Loucy (cell line): ENCODE measurements at regions not wholly inside any gene's neighbourhood (a gene's known extent, or its start where the extent isn't known, plus 50 kb on each side); places are given as distances from the start of the nearest gene placed in this dataset.

ENCODE experiments used
- H2AFZ ChIP-seq: fragments of 200-600 bp; sonication (generic); 2 replicates; pipeline ENCODE4 v1.6.0; 2016; ENCODE audit warnings: antibody characterized with exemption, mild to moderate bottlenecking, low read length, moderate library complexity
- H3F3A ChIP-seq: fragments of 200-600 bp; 2 replicates; pipeline ENCODE4 v1.6.0; 2016; ENCODE audit warnings: antibody characterized with exemption, low read depth, mild to moderate bottlenecking
- H3K27me3 ChIP-seq: fragments of 200-600 bp; sonication (generic); 2 replicates; pipeline ENCODE4 v1.6.1; 2014; ENCODE audit warnings: low read length, mild to moderate bottlenecking; ENCODE audit not compliant: insufficient read depth, poor library complexity, severe bottlenecking
- H3K36me3 ChIP-seq: fragments of 200-600 bp; sonication (generic); 2 replicates; pipeline ENCODE4 v1.6.1; 2016; ENCODE audit warnings: low read length; ENCODE audit not compliant: insufficient read depth
- H3K4me1 ChIP-seq: fragments of 200-600 bp; sonication (generic); 2 replicates; pipeline ENCODE4 v1.5.1; 2014; ENCODE audit warnings: low read length, mild to moderate bottlenecking; ENCODE audit not compliant: insufficient read depth, poor library complexity, severe bottlenecking
- H3K4me2 ChIP-seq: fragments of 200-600 bp; sonication (generic); 2 replicates; pipeline ENCODE4 v1.6.0; 2014; ENCODE audit warnings: antibody characterized with exemption, low read length, low read depth, mild to moderate bottlenecking; ENCODE audit not compliant: poor library complexity, severe bottlenecking
- H3K4me3 ChIP-seq: fragments of 200-600 bp; sonication (generic); 2 replicates; pipeline ENCODE4 v1.5.1; 2014; ENCODE audit warnings: low read length, mild to moderate bottlenecking, mixed read lengths; ENCODE audit not compliant: poor library complexity, severe bottlenecking
- H3K79me2 ChIP-seq: fragments of 200-600 bp; sonication (generic); 2 replicates; pipeline ENCODE4 v1.6.1; 2014; ENCODE audit warnings: low read length; ENCODE audit not compliant: insufficient read depth
- H3K9ac ChIP-seq: fragments of 200-600 bp; sonication (generic); 2 replicates; pipeline ENCODE4 v1.6.0; 2014; ENCODE audit warnings: mild to moderate bottlenecking, low read depth, low read length, moderate library complexity; ENCODE audit not compliant: poor library complexity, severe bottlenecking
- H3K9me2 ChIP-seq: fragments of 200-600 bp; sonication (generic); replicated peaks from 2 replicates; pipeline ENCODE4 v1.6.1; 2016; ENCODE audit warnings: low read depth, low read length, mixed read lengths
- H3K9me3 ChIP-seq: fragments of 200-600 bp; sonication (generic); 2 replicates; pipeline ENCODE4 v1.6.1; 2014; ENCODE audit warnings: mild to moderate bottlenecking, antibody characterized with exemption, low read length, low read depth; ENCODE audit not compliant: insufficient read depth
- H4K20me1 ChIP-seq: fragments of 200-600 bp; sonication (generic); 2 replicates; pipeline ENCODE4 v1.6.0; 2014; ENCODE audit warnings: antibody characterized with exemption, low read length, mild to moderate bottlenecking; ENCODE audit not compliant: insufficient read depth, poor library complexity, severe bottlenecking
- EZH2phosphoT487 ChIP-seq: fragments of 200-600 bp; IDR thresholded peaks from 2 replicates; pipeline ENCODE4 v1.6.1; 2018; ENCODE audit warnings: antibody characterized with exemption, mild to moderate bottlenecking, moderate library complexity, borderline replicate concordance
- TF ChIP-seq, protein P1 (sequence below): fragments of 200-600 bp; sonication (generic); conservative IDR thresholded peaks from 2 replicates; pipeline ENCODE4 v1.5.1; 2014; ENCODE audit warnings: mild to moderate bottlenecking, antibody characterized with exemption, low read length

DNA sequence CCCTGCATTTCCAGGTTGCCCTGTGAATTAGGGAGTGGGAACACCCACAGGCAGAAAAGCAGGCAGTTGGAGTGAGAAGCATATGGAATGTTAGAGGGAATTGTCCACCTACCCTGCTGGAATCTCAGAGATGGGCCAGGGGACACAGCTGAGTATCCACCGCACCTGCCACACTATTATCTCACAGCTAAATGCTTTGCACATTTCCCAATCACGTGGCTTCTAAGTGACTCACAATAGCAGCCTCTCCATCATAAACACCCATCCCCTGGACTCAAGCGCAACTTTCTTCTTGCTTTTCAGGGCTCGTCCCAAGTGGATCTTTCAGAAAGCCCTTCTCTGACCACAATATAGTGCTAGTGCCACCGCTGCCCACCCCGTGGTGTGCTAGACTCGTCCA, 389.0 kb upstream of the LMCD1 start:
- Histone ChIP-seq H3F3A (no peaks in the 10 kb centered on the region), H3K9me3 (no peaks in the 10 kb centered on the region), H2AFZ (no peak overlapping the region), H3K79me2 (no peaks in the 10 kb centered on the region), H3K9me2 (0 out of 2 replicates have a peak, but pooled peaks cover 3% of the 10 kb centered on the region), H3K27me3 (no peaks in the 10 kb centered on the region), H4K20me1 (no peaks in the 10 kb centered on the region), H3K4me2 (no peak overlapping the region), H3K4me3 (no peak overlapping the region), H3K9ac (no peak overlapping the region), H3K36me3 (no peaks in the 10 kb centered on the region), H3K4me1 (no peaks in the 10 kb centered on the region)
- TF ChIP-seq, protein P1, sequence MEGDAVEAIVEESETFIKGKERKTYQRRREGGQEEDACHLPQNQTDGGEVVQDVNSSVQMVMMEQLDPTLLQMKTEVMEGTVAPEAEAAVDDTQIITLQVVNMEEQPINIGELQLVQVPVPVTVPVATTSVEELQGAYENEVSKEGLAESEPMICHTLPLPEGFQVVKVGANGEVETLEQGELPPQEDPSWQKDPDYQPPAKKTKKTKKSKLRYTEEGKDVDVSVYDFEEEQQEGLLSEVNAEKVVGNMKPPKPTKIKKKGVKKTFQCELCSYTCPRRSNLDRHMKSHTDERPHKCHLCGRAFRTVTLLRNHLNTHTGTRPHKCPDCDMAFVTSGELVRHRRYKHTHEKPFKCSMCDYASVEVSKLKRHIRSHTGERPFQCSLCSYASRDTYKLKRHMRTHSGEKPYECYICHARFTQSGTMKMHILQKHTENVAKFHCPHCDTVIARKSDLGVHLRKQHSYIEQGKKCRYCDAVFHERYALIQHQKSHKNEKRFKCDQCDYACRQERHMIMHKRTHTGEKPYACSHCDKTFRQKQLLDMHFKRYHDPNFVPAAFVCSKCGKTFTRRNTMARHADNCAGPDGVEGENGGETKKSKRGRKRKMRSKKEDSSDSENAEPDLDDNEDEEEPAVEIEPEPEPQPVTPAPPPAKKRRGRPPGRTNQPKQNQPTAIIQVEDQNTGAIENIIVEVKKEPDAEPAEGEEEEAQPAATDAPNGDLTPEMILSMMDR = no peak
- no peak for TF ChIP-seq EZH2phosphoT487

DNA sequence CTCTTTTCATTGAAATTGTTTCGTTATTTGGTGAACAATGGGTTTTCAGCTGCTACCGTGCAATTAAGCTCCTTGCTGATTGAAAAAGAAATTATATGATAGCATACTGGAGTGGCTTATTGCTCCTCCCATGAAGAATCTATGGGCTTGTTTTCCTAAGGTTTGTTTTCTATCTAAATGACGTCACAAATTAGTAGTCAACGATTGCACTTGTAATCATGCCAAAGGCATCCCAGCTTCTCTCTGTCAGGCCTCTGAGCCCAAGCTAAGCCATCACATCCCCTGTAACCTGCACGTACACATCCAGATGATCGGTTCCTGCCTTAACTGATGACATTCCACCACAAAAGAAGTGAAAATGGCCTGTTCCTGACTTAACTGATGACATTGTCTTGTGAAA, 388.0 kb upstream of the LMCD1 start:
- Histone ChIP-seq H3K4me3 (no peak overlapping the region), H3K36me3 (no peaks in the 10 kb centered on the region), H3K9ac (no peak overlapping the region), H3K79me2 (no peaks in the 10 kb centered on the region), H2AFZ (no peak overlapping the region), H3F3A (no peaks in the 10 kb centered on the region), H3K9me3 (no peaks in the 10 kb centered on the region), H3K9me2 (0 out of 2 replicates have a peak, but pooled peaks cover 3% of the 10 kb centered on the region), H3K4me2 (no peak overlapping the region), H3K4me1 (no peaks in the 10 kb centered on the region), H3K27me3 (no peaks in the 10 kb centered on the region), H4K20me1 (no peaks in the 10 kb centered on the region)
- TF ChIP-seq, protein P1 = no peak
- TF ChIP-seq EZH2phosphoT487 = no peak

DNA sequence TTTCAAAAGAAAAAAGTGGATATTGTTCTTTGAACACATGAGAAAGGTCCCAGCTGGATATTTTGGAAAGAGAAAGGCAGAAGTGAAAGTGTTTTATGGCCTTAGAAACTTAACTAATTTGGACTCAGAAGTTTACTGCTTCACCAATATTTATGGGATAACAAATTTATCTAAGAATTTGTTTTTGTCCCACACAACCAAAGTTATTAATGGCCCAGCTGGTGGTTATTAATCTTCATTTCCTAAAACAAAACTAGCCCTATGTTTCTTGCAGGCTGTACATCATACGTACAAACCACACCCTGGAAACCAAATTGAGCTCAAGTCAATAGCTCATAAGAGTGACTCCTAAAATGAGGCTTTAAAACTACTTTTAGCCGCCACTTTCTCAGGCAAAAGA, 372.9 kb upstream of the LMCD1 start:
- Histone ChIP-seq H3F3A (no peaks in the 10 kb centered on the region), H2AFZ (no peak overlapping the region), H3K36me3 (no peaks in the 10 kb centered on the region)

More for the DNA sequence above, 372.9 kb upstream of the LMCD1 start:
- H3K79me2 ChIP-seq = no peaks in the 10 kb centered on the region
- no peaks in the 10 kb centered on the region for H3K4me1 ChIP-seq
- H3K9me2 ChIP-seq = no peaks in the 10 kb centered on the region
- H3K27me3 ChIP-seq = no peaks in the 10 kb centered on the region
- H3K4me2 ChIP-seq = no peak overlapping the region
- H3K4me3 ChIP-seq = no peak overlapping the region
- TF ChIP-seq EZH2phosphoT487 = no peak
- TF ChIP-seq, protein P1 = no peak
- no peaks in the 10 kb centered on the region for H4K20me1 ChIP-seq
- H3K9ac ChIP-seq = no peak overlapping the region
- H3K9me3 ChIP-seq = no peaks in the 10 kb centered on the region
